AG08396 (cell line): ENCODE measurements at regions not wholly inside any gene's neighbourhood (a gene's known extent, or its start where the extent isn't known, plus 50 kb on each side); places are given as distances from the start of the nearest gene placed in this dataset.
"Not testable (repeated sequence)": the region's sequence is repeated elsewhere in the genome, so short reads cannot be mapped to it uniquely, and the experiment has no call there.

Source experiments
- DNase-seq: peaks from one replicate; pipeline ENCODE4 v3.0.0; 2012; ENCODE audit warnings: low spot score, mixed read lengths

- peak; percentile 15 for DNase-seq
Observed at GRCh38 chr6:119444642-119445557, 95.3 kb upstream of the MAN1A1 start.

- peak; percentile 16 for DNase-seq
Observed at GRCh38 chr6:119443993-119444641, 94.6 kb upstream of the MAN1A1 start.

- DNase-seq = no peak
Observed at GRCh38 chr6:119442776-119443184, 93.2 kb upstream of the MAN1A1 start.

GRCh38 chr6:119440953-119441352 is 91.4 kb upstream of the MAN1A1 start:
- DNase-seq = no peak

- no peak for DNase-seq
Observed at GRCh38 chr6:119436583-119436982, 87.0 kb upstream of the MAN1A1 start.

- DNase-seq = no peak
Observed at GRCh38 chr6:119431799-119432198, 82.2 kb upstream of the MAN1A1 start.

GRCh38 chr6:119430805-119431204 is 81.2 kb upstream of the MAN1A1 start:
- DNase-seq = no peak

GRCh38 chr6:119428633-119429032 is 79.1 kb upstream of the MAN1A1 start:
- DNase-seq = no peak

- peak; percentile 36 for DNase-seq
Observed at GRCh38 chr6:119426619-119427018, 77.1 kb upstream of the MAN1A1 start.

- DNase-seq = no peak
Observed at GRCh38 chr6:119423996-119424395, 74.4 kb upstream of the MAN1A1 start.

GRCh38 chr6:119418084-119418483 is 68.5 kb upstream of the MAN1A1 start:
- DNase-seq = not testable (repeated sequence)

- DNase-seq = no peak
Observed at GRCh38 chr6:119407156-119407555, 57.6 kb upstream of the MAN1A1 start.

- DNase-seq = not testable (repeated sequence)
Observed at GRCh38 chr6:119405114-119405513, 55.6 kb upstream of the MAN1A1 start.
